MM.1S (cell line): ENCODE measurements at regions not wholly inside any gene's neighbourhood (a gene's known extent, or its start where the extent isn't known, plus 50 kb on each side); places are given as distances from the start of the nearest gene placed in this dataset.

Experiments
- DNase-seq: peaks from one replicate; pipeline ENCODE4 v3.0.0-alpha.2; 2015
- H2AFZ ChIP-seq: fragments of 300-600 bp; sonication (generic); 2 replicates; pipeline ENCODE4 v1.6.0; 2016; ENCODE audit warnings: antibody characterized with exemption, low read length
- H3F3A ChIP-seq: fragments of 300-600 bp; sonication (generic); 2 replicates; pipeline ENCODE4 v1.6.1; 2016; ENCODE audit warnings: mild to moderate bottlenecking, antibody characterized with exemption, low read length, moderate library complexity, mixed read lengths; ENCODE audit not compliant: insufficient read depth
- H3K27ac ChIP-seq: fragments of 300-600 bp; sonication (generic); 2 replicates; pipeline ENCODE4 v1.5.1; 2016; ENCODE audit warnings: mild to moderate bottlenecking, low read length
- H3K27me3 ChIP-seq: fragments of 300-600 bp; sonication (generic); replicated peaks from 2 replicates; pipeline ENCODE4 v1.6.0; 2016; ENCODE audit warnings: low read length; ENCODE audit not compliant: insufficient read depth
- H3K36me3 ChIP-seq: fragments of 300-600 bp; sonication (generic); replicated peaks from 2 replicates; pipeline ENCODE4 v1.6.1; 2016; ENCODE audit warnings: mild to moderate bottlenecking, low read length, mixed read lengths; ENCODE audit not compliant: insufficient read depth
- H3K4me1 ChIP-seq: fragments of 300-600 bp; sonication (generic); 2 replicates; pipeline ENCODE4 v1.6.1; 2016; ENCODE audit warnings: low read length, mixed read lengths
- H3K4me2 ChIP-seq: fragments of 300-600 bp; sonication (generic); 2 replicates; pipeline ENCODE4 v1.6.0; 2016; ENCODE audit warnings: low read depth, low read length
- H3K4me3 ChIP-seq: fragments of 300-600 bp; sonication (generic); 2 replicates; pipeline ENCODE4 v1.5.1; 2016; ENCODE audit warnings: low read length, mixed read lengths
- H3K79me2 ChIP-seq: fragments of 300-600 bp; sonication (generic); 2 replicates; pipeline ENCODE4 v1.6.1; 2016; ENCODE audit warnings: mixed run types, low read length, mixed read lengths
- H3K9ac ChIP-seq: fragments of 300-600 bp; sonication (generic); 2 replicates; pipeline ENCODE4 v1.6.1; 2016; ENCODE audit warnings: low read length, mixed read lengths
- H3K9me2 ChIP-seq: fragments of 300-600 bp; sonication (generic); replicated peaks from 2 replicates; pipeline ENCODE4 v1.6.1; 2016; ENCODE audit warnings: mild to moderate bottlenecking, low read length, mixed read lengths; ENCODE audit not compliant: insufficient read depth
- H3K9me3 ChIP-seq: fragments of 300-600 bp; sonication (generic); replicated peaks from 2 replicates; pipeline ENCODE4 v1.6.1; 2016; ENCODE audit warnings: mild to moderate bottlenecking, low read length, mixed read lengths; ENCODE audit not compliant: insufficient read depth
- H4K20me1 ChIP-seq: fragments of 300-600 bp; sonication (generic); 2 replicates; pipeline ENCODE4 v1.6.1; 2016; ENCODE audit warnings: mild to moderate bottlenecking, low read length, moderate library complexity, mixed read lengths; ENCODE audit not compliant: insufficient read depth
- EZH2 ChIP-seq: fragments of 300-600 bp; sonication (generic); optimal IDR thresholded peaks from 2 replicates; pipeline ENCODE3; 2017; ENCODE audit warnings: low read depth, mild to moderate bottlenecking, antibody characterized with exemption, low read length, mixed read lengths
- EZH2phosphoT487 ChIP-seq: fragments of 300-600 bp; sonication (generic); IDR thresholded peaks from 2 replicates; pipeline ENCODE4 v1.6.1; 2018; ENCODE audit warnings: antibody characterized with exemption, low read length
- TF ChIP-seq, protein P1 (sequence below): fragments of 300-600 bp; sonication (generic); IDR thresholded peaks from 2 replicates; pipeline ENCODE4 v1.5.1; 2016; ENCODE audit warnings: antibody characterized with exemption, low read length, mixed read lengths

- no peaks in the 10 kb centered on the region for H3K36me3 ChIP-seq
- H3K9me2 ChIP-seq, result no peaks in the 10 kb centered on the region
- DNase-seq, result no peak
- no peaks in the 10 kb centered on the region for H3K9me3 ChIP-seq
- no peak for TF ChIP-seq EZH2
- no peak for TF ChIP-seq EZH2phosphoT487
- TF ChIP-seq, protein P1, sequence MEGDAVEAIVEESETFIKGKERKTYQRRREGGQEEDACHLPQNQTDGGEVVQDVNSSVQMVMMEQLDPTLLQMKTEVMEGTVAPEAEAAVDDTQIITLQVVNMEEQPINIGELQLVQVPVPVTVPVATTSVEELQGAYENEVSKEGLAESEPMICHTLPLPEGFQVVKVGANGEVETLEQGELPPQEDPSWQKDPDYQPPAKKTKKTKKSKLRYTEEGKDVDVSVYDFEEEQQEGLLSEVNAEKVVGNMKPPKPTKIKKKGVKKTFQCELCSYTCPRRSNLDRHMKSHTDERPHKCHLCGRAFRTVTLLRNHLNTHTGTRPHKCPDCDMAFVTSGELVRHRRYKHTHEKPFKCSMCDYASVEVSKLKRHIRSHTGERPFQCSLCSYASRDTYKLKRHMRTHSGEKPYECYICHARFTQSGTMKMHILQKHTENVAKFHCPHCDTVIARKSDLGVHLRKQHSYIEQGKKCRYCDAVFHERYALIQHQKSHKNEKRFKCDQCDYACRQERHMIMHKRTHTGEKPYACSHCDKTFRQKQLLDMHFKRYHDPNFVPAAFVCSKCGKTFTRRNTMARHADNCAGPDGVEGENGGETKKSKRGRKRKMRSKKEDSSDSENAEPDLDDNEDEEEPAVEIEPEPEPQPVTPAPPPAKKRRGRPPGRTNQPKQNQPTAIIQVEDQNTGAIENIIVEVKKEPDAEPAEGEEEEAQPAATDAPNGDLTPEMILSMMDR, result no peak
- no peaks in the 10 kb centered on the region for H3K4me1 ChIP-seq
- H3K27ac ChIP-seq, result no peak overlapping the region
- no peaks in the 10 kb centered on the region for H3F3A ChIP-seq
- H3K4me3 ChIP-seq, result no peak overlapping the region
- no peaks in the 10 kb centered on the region for H4K20me1 ChIP-seq
- H3K9ac ChIP-seq, result no peak overlapping the region
- H3K79me2 ChIP-seq, result no peaks in the 10 kb centered on the region
- H3K27me3 ChIP-seq, result no peaks in the 10 kb centered on the region
- H3K4me2 ChIP-seq, result no peak overlapping the region
- H2AFZ ChIP-seq, result no peak overlapping the region
These were observed 159.9 kb downstream of the CCDC34 start for GRCh38 chr11:27203077-27203647.

DNA sequence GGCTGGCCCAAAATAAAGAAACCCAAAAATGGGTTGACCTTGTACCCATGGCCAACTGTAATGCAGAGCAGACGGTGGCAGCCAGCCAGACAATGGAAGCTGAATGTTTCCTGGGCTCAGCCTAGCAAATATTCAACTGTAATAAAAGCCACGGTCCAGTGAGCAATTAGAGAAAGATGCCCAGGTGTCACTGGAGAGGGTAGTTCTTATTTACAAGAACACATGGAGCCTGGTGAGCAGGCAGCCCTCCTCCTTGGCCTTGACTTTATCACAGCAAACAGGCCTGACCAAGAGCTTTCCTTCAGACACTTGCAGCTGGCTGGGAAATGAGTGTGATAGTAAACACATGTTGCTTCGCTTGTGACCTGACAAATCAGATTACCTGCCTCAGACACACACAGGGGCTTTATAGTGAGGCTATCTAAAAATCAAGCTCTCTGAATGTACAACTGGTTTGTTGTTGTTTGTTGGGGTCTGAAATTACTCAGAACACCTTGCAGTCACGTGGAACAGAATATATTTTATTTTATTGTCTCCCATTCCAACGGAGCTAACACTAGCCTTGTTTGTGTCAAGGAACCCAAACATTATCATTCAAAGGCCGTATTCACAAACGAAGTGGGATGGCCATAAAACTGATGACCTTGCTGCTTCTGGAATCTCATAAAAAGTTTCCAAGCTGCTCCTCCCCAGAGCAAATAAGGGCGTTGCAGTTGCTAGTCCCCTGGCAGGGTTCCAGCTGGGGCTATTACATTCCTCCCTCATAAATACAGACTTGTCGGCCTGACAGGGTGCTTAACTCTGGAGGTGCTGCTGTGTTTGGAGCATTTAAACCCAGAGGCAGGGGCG lies 161.1 kb downstream of the BBOX1 start:
- no peaks in the 10 kb centered on the region for H3K9me3 ChIP-seq
- H3K27ac ChIP-seq, result no peak overlapping the region
- H3K36me3 ChIP-seq, result no peaks in the 10 kb centered on the region
- no peaks in the 10 kb centered on the region for H3K79me2 ChIP-seq
- DNase-seq, result no peak
- H3K4me1 ChIP-seq, result no peaks in the 10 kb centered on the region
- no peak overlapping the region for H2AFZ ChIP-seq
- H3K4me3 ChIP-seq, result no peak overlapping the region
- no peaks in the 10 kb centered on the region for H3F3A ChIP-seq
- no peak overlapping the region for H3K9ac ChIP-seq
- no peaks in the 10 kb centered on the region for H3K9me2 ChIP-seq
- H4K20me1 ChIP-seq, result no peaks in the 10 kb centered on the region
- no peak for TF ChIP-seq EZH2phosphoT487
- TF ChIP-seq, protein P1, result no peak
- no peak for TF ChIP-seq EZH2
- no peaks in the 10 kb centered on the region for H3K27me3 ChIP-seq
- H3K4me2 ChIP-seq, result no peak overlapping the region

DNA sequence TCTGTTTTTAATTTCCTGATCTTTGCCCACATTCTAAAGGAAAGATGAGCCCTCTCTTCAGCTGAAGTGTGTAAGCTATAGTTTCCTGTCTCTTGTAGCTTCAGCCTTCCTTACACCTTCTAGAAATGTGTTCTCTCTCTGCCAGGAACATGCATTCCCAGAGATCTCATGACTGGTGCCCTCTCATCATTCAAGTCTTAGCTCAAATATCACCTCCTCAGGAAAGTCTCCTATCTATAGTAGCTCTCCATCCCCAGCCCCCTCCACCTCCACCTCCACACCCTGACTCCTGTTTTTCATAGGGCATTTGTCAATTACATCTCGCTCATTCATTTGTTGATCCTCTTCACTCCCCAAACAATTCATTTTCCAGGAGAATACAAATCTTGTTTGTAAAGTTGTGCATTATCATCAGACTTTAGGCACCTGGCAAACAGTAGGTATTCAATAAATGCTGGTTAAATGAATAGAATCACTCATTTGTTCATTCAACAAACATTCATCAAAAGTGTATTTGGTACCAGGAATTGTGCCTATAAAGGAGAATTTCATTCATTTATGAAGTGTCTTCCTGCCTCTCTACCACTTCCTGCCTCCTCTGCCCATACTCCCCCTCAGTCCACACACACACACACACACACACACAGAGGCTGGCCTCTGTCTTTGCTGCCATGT lies 160.3 kb downstream of the BBOX1 start:
- Histone ChIP-seq H3K9ac (no peak overlapping the region), H3K36me3 (no peaks in the 10 kb centered on the region), H3K9me2 (no peaks in the 10 kb centered on the region), H3K4me1 (no peaks in the 10 kb centered on the region), H3K27me3 (no peaks in the 10 kb centered on the region), H3K4me2 (no peak overlapping the region), H3F3A (no peaks in the 10 kb centered on the region), H3K79me2 (no peaks in the 10 kb centered on the region), H2AFZ (no peak overlapping the region), H3K27ac (no peak overlapping the region), H3K4me3 (no peak overlapping the region), H4K20me1 (no peaks in the 10 kb centered on the region), H3K9me3 (no peaks in the 10 kb centered on the region)
- DNase-seq, result no peak
- no peak for TF ChIP-seq EZH2phosphoT487
- no peak for TF ChIP-seq EZH2
